ENCODE measurements at regions not wholly inside any gene's neighbourhood (a gene's known extent, or its start where the extent isn't known, plus 50 kb on each side); places are given as distances from the start of the nearest gene placed in this dataset.
"Not testable (repeated sequence)": the region's sequence is repeated elsewhere in the genome, so short reads cannot be mapped to it uniquely, and the experiment has no call there.

GRCh38 chr9:94403571-94403970 is 75.1 kb upstream of the NUTM2F start:
- H3K36me3 Mint-ChIP-seq; H3K4me3 Mint-ChIP-seq; POLR2A ChIA-PET (ENCODE audit: partially characterized antibody); H3K27me3 Mint-ChIP-seq; H3K36me3 ChIP-seq (ENCODE audit: insufficient read depth, low read length); H3K27me3 ChIP-seq (ENCODE audit: insufficient read depth, low read length); H3K9me3 ChIP-seq (ENCODE audit: control insufficient read depth in 1 of 2, low read length in 2 of 2); H3K27ac Mint-ChIP-seq; CTCF ChIA-PET (ENCODE audit: partially characterized antibody); H3K4me3 ChIP-seq (ENCODE audit: low read length in 2 of 2); H3K27ac ChIP-seq (ENCODE audit: low read depth, low read length); H3K4me1 ChIP-seq (ENCODE audit: insufficient read depth, low read length); intact Hi-C loops (cut with micrococcal nuclease); DNase-seq; H3K9me3 Mint-ChIP-seq: not testable (repeated sequence)
- H3K4me1 Mint-ChIP-seq = peaks cover 7 to 21% (median 16%) of the 10 kb centered on the region in 4 donors

- peak overlapping the region in 1 of 7 donors; percentile 3 for H3K27ac Mint-ChIP-seq
- POLR2A ChIA-PET (ENCODE audit: partially characterized antibody) = not testable (repeated sequence)
- H3K36me3 Mint-ChIP-seq = peaks cover 5 to 12% of the 10 kb centered on the region in 2 donors
Observed at GRCh38 chr9:94413665-94414064, 85.2 kb upstream of the NUTM2F start.

DNA sequence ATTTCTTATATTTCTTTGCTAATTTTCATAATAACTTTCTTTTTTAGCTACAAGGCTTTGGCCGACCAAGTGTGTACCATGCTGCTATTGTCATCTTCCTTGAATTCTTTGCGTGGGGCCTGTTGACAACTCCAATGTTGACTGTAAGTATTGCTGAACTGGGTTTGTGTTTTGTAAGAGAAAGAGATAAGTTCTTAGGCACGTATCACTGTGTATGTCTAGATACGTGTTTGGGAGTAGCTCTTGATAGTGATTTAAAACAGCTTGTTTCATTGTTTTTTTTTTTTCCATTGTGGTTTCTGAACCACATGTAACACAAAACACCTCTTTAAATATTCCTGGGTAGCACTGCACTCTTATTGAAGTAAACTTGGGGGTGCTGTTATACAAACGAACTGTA is 86.7 kb upstream of the NUTM2F start:
- intact Hi-C loops (cut with micrococcal nuclease); CTCF ChIA-PET (ENCODE audit: partially characterized antibody); H3K27me3 Mint-ChIP-seq; H3K9me3 ChIP-seq (ENCODE audit: control insufficient read depth in 1 of 2, low read length in 2 of 2); H3K9me3 Mint-ChIP-seq; H3K27ac ChIP-seq (ENCODE audit: low read depth, low read length); H3K36me3 ChIP-seq (ENCODE audit: insufficient read depth, low read length); DNase-seq; POLR2A ChIA-PET (ENCODE audit: partially characterized antibody); H3K4me3 ChIP-seq (ENCODE audit: low read length in 2 of 2); H3K36me3 Mint-ChIP-seq; H3K27me3 ChIP-seq (ENCODE audit: insufficient read depth, low read length); H3K4me1 ChIP-seq (ENCODE audit: insufficient read depth, low read length): not testable (repeated sequence)
- H3K4me3 Mint-ChIP-seq = peak overlapping the region in 2 of 8 donors; percentile 28 to 30
- peak overlapping the region in 4 of 7 donors; percentile 30 to 79 (median 77) for H3K27ac Mint-ChIP-seq
- H3K4me1 Mint-ChIP-seq = peaks cover 11 to 33% (median 19%) of the 10 kb centered on the region in 4 donors

More at GRCh38 chr9:94413665-94414064, 85.2 kb upstream of the NUTM2F start:
- H3K27me3 Mint-ChIP-seq; H3K9me3 Mint-ChIP-seq; H3K27me3 ChIP-seq (ENCODE audit: insufficient read depth, low read length); H3K4me3 ChIP-seq (ENCODE audit: low read length in 2 of 2); H3K27ac ChIP-seq (ENCODE audit: low read depth, low read length); CTCF ChIA-PET (ENCODE audit: partially characterized antibody); intact Hi-C loops (cut with micrococcal nuclease); H3K4me1 ChIP-seq (ENCODE audit: insufficient read depth, low read length); H3K36me3 ChIP-seq (ENCODE audit: insufficient read depth, low read length); DNase-seq; H3K9me3 ChIP-seq (ENCODE audit: control insufficient read depth in 1 of 2, low read length in 2 of 2): not testable (repeated sequence)
- H3K4me1 Mint-ChIP-seq = peaks cover 13 to 41% (median 24%) of the 10 kb centered on the region in 4 donors
- H3K4me3 Mint-ChIP-seq = peak overlapping the region in 2 of 8 donors; percentile 38 to 61

DNA sequence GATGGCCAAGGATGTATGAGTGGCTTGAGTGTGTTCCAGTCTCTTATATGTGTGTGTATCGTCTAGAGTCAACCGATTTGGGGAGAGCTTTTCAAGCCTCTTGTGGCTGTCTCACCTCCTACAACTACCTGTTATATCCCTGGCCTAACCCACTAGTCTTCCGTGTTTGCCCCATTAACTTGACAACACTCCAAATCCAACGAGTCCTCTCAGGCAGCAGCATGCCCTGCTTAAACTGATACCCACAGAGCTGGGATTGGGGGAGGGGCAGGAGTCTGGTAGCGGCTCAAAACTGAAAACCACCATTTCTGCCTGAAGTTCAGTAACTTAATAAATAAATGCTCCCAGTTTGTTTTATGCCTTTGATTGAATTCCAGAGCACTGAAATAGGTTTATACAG is 91.7 kb upstream of the NUTM2F start:
- H3K9me3 Mint-ChIP-seq; H3K27ac Mint-ChIP-seq; H3K4me1 ChIP-seq (ENCODE audit: insufficient read depth, low read length); CTCF ChIA-PET (ENCODE audit: partially characterized antibody); intact Hi-C loops (cut with micrococcal nuclease); H3K27me3 Mint-ChIP-seq; H3K4me1 Mint-ChIP-seq; H3K36me3 ChIP-seq (ENCODE audit: insufficient read depth, low read length); POLR2A ChIA-PET (ENCODE audit: partially characterized antibody); H3K9me3 ChIP-seq (ENCODE audit: control insufficient read depth in 1 of 2, low read length in 2 of 2); H3K4me3 ChIP-seq (ENCODE audit: low read length in 2 of 2); H3K27ac ChIP-seq (ENCODE audit: low read depth, low read length); H3K27me3 ChIP-seq (ENCODE audit: insufficient read depth, low read length); DNase-seq; H3K4me3 Mint-ChIP-seq: not testable (repeated sequence)
- peaks cover 7 to 12% of the 10 kb centered on the region in 2 donors for H3K36me3 Mint-ChIP-seq

GRCh38 chr9:94421951-94422350 is 93.5 kb upstream of the NUTM2F start:
- H3K4me1 ChIP-seq (ENCODE audit: insufficient read depth, low read length); DNase-seq; H3K9me3 ChIP-seq (ENCODE audit: control insufficient read depth in 1 of 2, low read length in 2 of 2); H3K27me3 Mint-ChIP-seq; POLR2A ChIA-PET (ENCODE audit: partially characterized antibody); H3K27me3 ChIP-seq (ENCODE audit: insufficient read depth, low read length); H3K36me3 Mint-ChIP-seq; H3K36me3 ChIP-seq (ENCODE audit: insufficient read depth, low read length); intact Hi-C loops (cut with micrococcal nuclease); H3K4me1 Mint-ChIP-seq; H3K27ac Mint-ChIP-seq; CTCF ChIA-PET (ENCODE audit: partially characterized antibody); H3K4me3 Mint-ChIP-seq; H3K27ac ChIP-seq (ENCODE audit: low read depth, low read length); H3K4me3 ChIP-seq (ENCODE audit: low read length in 2 of 2); H3K9me3 Mint-ChIP-seq: not testable (repeated sequence)

- H3K4me1 ChIP-seq (ENCODE audit: insufficient read depth, low read length); H3K27me3 Mint-ChIP-seq; intact Hi-C loops (cut with micrococcal nuclease); H3K4me3 Mint-ChIP-seq; POLR2A ChIA-PET (ENCODE audit: partially characterized antibody); H3K27ac ChIP-seq (ENCODE audit: low read depth, low read length); CTCF ChIA-PET (ENCODE audit: partially characterized antibody); DNase-seq; H3K27me3 ChIP-seq (ENCODE audit: insufficient read depth, low read length); H3K36me3 ChIP-seq (ENCODE audit: insufficient read depth, low read length); H3K4me3 ChIP-seq (ENCODE audit: low read length in 2 of 2); H3K9me3 Mint-ChIP-seq; H3K4me1 Mint-ChIP-seq; H3K9me3 ChIP-seq (ENCODE audit: control insufficient read depth in 1 of 2, low read length in 2 of 2); H3K36me3 Mint-ChIP-seq: not testable (repeated sequence)
- peak overlapping the region in 1 of 7 donors; percentile 37 for H3K27ac Mint-ChIP-seq
Observed at GRCh38 chr9:94425312-94425711, 96.9 kb upstream of the NUTM2F start.

DNA sequence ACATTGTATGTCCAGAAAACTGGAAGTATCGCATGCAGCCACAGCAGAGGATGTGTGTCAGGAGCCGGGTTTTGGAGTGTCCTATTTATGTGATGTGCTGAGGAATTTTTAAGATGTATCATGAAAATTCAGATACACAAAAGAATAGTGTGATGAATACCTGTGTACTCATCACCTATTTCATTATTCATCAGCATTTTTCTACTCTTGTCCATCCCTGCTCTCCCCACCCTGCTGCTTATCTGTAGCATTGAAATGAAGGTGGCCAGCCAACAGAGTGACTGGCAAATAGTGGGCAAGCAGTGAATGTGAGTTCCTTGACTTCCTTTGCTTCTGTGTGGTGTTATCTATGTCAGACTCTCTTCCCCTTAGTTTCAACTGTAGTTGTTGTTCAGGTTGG is 108.7 kb upstream of the NUTM2F start:
- DNase-seq; H3K4me1 Mint-ChIP-seq; H3K4me3 ChIP-seq (ENCODE audit: low read length in 2 of 2); H3K27me3 ChIP-seq (ENCODE audit: insufficient read depth, low read length); intact Hi-C loops (cut with micrococcal nuclease); H3K4me1 ChIP-seq (ENCODE audit: insufficient read depth, low read length); H3K27me3 Mint-ChIP-seq; H3K9me3 Mint-ChIP-seq; H3K4me3 Mint-ChIP-seq; CTCF ChIA-PET (ENCODE audit: partially characterized antibody); POLR2A ChIA-PET (ENCODE audit: partially characterized antibody); H3K9me3 ChIP-seq (ENCODE audit: control insufficient read depth in 1 of 2, low read length in 2 of 2); H3K27ac ChIP-seq (ENCODE audit: low read depth, low read length); H3K36me3 ChIP-seq (ENCODE audit: insufficient read depth, low read length): not testable (repeated sequence)
- Mint-ChIP-seq H3K36me3 (peaks cover 22 to 26% of the 10 kb centered on the region in 2 donors), H3K27ac (peak overlapping the region in 1 of 7 donors; percentile 25)

DNA sequence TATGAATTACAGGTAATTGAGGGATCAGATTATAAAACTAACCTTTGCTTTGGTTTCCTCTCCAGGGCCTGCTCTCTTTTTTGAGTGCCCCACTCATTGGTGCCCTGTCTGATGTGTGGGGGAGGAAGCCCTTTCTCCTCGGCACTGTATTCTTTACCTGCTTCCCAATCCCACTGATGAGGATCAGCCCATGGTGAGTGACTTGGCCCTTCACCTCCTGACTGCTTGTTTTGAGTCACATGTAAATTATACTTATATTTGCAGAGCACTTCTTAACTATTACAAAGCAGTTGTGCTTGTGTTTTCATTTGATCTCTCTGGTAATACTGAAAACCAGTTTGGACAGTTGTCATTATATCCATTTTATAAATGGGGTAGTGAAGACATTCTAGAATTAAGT is 109.9 kb upstream of the NUTM2F start:
- DNase-seq; H3K36me3 ChIP-seq (ENCODE audit: insufficient read depth, low read length); H3K27me3 Mint-ChIP-seq; H3K9me3 ChIP-seq (ENCODE audit: control insufficient read depth in 1 of 2, low read length in 2 of 2); POLR2A ChIA-PET (ENCODE audit: partially characterized antibody); intact Hi-C loops (cut with micrococcal nuclease); H3K4me1 Mint-ChIP-seq; H3K4me3 ChIP-seq (ENCODE audit: low read length in 2 of 2); H3K4me3 Mint-ChIP-seq; H3K27ac ChIP-seq (ENCODE audit: low read depth, low read length); H3K27me3 ChIP-seq (ENCODE audit: insufficient read depth, low read length); H3K27ac Mint-ChIP-seq; H3K4me1 ChIP-seq (ENCODE audit: insufficient read depth, low read length); H3K9me3 Mint-ChIP-seq: not testable (repeated sequence)
- CTCF ChIA-PET (ENCODE audit: partially characterized antibody) = interaction anchor here (0.7 kb wide), 1 partner anchor 732 kb away, joined by 3 read pairs; no protein-coding TSS in a partner anchor
- H3K36me3 Mint-ChIP-seq = peaks cover 31 to 35% of the 10 kb centered on the region in 2 donors

Data from CD4-positive, alpha-beta memory T cell (primary cell).